SK-N-SH treated with all-trans-retinoic acid at 6 μM for 48 hours (cell line): ENCODE measurements at regions not wholly inside any gene's neighbourhood (a gene's known extent, or its start where the extent isn't known, plus 50 kb on each side); places are given as distances from the start of the nearest gene placed in this dataset.

Source experiments
- ARNTL ChIP-seq: fragments of 450-650 bp; formaldehyde crosslinking; IDR thresholded peaks from 2 replicates; pipeline ENCODE4 v1.5.0; 2020; ENCODE audit warnings: low read depth, mild to moderate bottlenecking, moderate library complexity, borderline replicate concordance
- ESRRG ChIP-seq: fragments of 250-450 bp; sonication (Bioruptor Pico); IDR thresholded peaks from 2 replicates; pipeline ENCODE4 v1.6.1; 2021; ENCODE audit warnings: mild to moderate bottlenecking
- RARB ChIP-seq: fragments of 250-450 bp; sonication (Bioruptor Pico); IDR thresholded peaks from 2 replicates; pipeline ENCODE4 v1.8.0; 2021; ENCODE audit warnings: mild to moderate bottlenecking, moderate library complexity
- ZFP3 ChIP-seq: fragments of 250-450 bp; sonication (Bioruptor Pico); IDR thresholded peaks from 2 replicates; pipeline ENCODE4 v1.5.0; 2020; ENCODE audit warnings: mild to moderate bottlenecking, moderate library complexity
- ZNF565 ChIP-seq: fragments of 450-650 bp; formaldehyde crosslinking; conservative IDR thresholded peaks from 2 replicates; pipeline ENCODE4 v1.5.0; 2020; ENCODE audit warnings: low read depth, mild to moderate bottlenecking, moderate library complexity
- ZNF70 ChIP-seq: fragments of 450-650 bp; formaldehyde crosslinking; IDR thresholded peaks from 2 replicates; pipeline ENCODE4 v1.5.0; 2020; ENCODE audit warnings: mild to moderate bottlenecking, moderate library complexity

DNA sequence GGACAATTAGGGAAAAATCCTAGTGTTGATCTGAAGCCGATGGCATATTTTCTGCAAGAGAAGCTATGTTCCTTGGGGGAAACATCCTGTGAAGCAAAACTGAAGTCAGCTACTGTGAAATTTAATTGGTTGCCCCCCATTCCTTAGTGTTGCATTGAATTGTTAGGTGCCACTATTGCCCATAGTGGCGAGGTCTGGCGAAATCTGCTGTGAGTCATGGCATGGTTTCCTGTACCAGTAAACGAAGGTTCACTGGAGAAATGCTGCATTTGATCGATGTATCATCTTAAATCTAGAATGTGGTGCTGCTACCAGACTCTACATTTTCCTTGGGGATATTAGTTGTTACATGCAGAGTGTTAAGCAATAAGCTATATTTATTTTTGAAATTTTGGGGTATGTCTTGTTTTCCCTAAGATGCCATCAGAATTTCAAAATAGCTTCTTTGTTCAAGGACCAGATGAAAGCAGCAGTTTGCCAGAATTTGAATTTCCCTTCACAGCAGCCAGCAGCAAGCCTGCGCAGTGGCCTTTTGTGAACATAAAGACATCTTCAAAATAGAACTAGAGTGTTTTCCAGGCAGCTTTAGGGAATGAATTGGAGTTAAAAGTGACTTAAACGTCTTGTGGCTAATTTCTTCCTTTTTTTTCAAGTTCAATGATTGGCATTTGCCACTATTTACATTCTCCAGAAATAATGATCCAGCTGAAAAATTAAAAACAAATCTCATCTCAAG, 348.6 kb upstream of the COBL start:
- TF ChIP-seq RARB (CRISPR knock-in tag) (no peak), ZFP3 (CRISPR knock-in tag) (no peak), ZNF565 (CRISPR knock-in tag) (no peak), ARNTL (no peak), ZNF70 (CRISPR knock-in tag) (no peak), ESRRG (CRISPR knock-in tag) (no peak)
